Stimulated activated CD8-positive, alpha-beta memory T cell treated with anti-CD3 and anti-CD28 coated beads, Interleukin-7, amount 100 ng/mL, for 4 hours (primary cell): ENCODE measurements at regions not wholly inside any gene's neighbourhood (a gene's known extent, or its start where the extent isn't known, plus 50 kb on each side); places are given as distances from the start of the nearest gene placed in this dataset.
A peak's percentile ranks its signal among the peaks of the same experiment; 100 is the strongest.
"Not testable (repeated sequence)": the region's sequence is repeated elsewhere in the genome, so short reads cannot be mapped to it uniquely, and the experiment has no call there.

Source experiments
- DNase-seq, 2 donors: peaks; one replicate each; pipeline ENCODE4 v3.0.0-alpha.2; 2020; ENCODE audit warnings: low read depth in 2 of 2

DNA sequence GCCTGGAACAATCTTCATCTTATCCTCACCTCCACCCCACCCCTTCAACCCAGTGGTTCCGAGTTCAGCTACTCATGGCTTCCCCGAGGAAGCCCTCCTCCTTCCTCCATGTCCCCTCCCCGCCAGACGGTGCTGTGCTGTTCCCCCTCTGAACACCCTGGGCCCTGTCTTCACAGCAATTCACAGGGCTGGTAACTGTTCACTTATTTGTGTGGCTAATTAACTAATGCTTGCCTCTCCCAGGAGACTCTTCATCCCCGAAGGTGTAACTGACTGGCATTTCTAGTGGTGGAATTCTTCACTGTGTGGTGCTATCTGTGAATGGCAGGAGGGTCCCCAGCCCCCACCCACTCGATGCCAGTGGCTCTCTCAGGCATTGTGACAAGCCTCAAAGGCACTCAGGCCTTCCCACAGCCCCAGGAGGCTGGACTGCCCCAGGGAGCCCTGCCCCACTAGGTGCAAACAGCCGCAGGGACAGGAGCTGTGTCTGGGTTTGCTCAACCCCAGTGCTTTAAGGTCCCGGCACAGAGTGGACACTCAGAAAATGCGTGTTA lies 133.7 kb upstream of the ID2 start:
- no peak for DNase-seq

DNA sequence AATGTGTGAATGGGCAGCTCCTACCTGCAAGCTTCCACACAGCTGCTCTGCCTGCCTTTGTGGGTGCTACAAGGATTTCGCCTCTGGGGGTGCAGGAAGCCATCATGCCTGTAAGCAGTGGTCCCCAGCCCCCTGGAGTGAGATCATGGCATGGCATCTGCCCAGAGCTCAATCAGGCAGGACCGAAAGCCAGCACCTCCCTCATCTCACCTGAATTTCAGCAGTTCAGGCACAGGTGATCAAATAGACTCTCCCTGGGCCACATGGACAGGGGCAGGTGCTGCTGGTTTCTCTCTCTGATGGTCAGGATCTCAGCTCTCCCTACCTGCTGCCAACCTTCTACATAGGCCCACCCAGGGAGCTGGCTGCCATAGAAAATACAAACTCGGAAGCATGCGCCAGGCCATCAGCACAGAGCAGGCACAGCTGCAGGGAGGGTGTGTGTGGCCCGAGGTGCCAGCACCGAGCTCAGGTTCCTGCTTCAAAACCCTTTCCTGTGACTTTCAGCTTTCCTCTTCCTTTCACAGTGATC lies 133.2 kb upstream of the ID2 start:
- no peak for DNase-seq

DNA sequence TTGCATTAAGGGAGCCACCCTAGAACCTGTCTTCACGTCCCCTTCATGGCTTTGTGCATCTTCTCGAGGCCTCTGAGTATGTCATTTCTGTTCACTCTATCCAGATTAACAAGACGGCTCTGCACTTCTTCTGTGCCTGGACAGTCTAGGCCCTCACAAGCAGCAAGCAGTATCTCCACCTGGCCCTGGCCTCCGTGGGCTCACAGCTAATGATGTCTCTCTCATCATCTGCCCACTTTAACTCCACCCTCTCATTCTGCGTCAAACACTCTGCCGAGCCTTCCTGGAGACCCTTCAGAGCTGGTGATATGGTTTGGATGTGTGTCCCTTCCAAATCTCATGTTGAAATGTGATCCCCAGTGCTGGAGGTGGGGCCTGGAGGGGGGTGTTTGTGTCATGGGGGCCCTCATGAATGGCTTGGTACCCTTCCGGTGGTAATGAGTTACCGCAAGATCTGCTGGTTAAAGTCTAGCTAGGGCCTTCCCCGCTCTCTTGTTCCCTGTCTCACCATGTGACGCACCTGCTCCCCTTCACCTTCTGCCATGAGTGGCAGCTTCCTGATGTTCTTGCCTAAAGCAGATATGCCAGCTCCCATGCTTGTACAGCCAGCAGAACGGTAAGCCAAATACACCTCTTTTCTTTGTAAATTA lies 132.5 kb upstream of the ID2 start:
- DNase-seq, result no peak

DNA sequence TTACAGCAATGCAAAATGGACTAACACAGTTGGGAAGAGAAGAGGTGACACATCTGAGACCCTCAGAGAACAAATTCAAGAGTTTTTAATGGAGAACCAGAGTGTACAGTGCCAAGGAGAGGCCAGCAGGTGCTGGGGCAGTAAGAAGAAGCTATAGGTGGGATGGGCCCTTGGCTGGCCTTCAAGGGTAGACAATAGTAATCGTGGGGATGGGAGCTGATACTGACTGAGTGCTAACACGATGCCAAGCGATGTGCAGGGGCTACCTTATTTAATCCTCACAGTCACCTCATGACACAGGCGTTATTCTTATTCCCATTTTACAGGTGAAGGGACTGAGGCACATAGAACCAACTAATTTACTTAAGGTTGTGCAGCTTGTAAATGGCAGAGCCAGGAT lies 131.9 kb upstream of the ID2 start:
- DNase-seq, result no peak

DNA sequence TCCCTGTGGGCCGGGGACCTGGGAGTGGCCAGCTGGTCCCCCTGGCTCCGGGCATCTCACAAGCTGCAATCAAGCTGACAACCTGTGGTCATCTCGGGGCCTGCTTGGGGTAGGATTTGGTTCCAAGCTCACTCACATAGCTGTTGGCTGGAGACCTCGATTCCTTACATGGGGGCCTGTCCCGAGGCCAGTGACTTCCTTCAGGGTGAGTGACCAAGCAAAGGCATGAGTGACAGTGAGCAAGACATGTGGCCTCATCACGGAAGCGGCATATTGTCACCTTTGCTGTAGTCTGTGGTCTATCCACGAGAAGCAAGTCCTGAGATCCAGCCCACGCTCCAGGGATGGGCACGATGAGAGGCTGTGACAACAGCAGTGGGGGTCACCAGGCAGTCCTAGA lies 131.4 kb upstream of the ID2 start:
- DNase-seq, result no peak

DNA sequence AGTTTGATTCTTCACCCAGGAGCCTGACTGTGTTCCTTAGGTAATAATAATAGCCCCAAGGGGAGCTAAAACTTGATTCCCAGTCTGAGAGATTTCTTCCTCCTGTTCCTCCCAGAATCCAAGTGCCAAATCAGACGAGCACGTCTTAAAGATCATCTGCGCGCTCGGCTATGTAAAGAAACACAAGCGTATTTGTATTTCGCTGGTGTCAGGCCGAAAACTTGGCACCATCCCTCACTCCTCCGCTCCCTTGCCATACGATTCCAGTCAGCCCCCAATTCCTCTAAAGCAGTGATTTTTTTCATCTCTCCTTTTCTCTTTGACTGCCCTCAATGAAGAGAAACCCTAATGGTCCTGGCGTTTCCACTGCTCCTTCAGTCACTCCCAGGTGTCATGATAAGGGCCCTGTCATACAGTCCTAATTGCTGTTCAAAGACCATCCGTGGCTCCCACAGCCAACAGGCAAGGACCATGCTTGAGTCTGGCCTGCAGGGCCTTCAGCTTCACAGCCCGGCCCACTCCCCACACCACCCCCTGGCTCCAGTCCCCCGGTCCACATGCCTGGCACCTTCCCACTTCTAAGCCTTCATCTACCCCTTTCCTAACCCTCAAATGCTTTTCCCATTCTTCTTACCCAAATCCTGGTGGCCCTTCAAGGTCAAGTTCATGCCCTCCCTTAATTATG lies 130.8 kb upstream of the ID2 start:
- DNase-seq, result no peak

DNA sequence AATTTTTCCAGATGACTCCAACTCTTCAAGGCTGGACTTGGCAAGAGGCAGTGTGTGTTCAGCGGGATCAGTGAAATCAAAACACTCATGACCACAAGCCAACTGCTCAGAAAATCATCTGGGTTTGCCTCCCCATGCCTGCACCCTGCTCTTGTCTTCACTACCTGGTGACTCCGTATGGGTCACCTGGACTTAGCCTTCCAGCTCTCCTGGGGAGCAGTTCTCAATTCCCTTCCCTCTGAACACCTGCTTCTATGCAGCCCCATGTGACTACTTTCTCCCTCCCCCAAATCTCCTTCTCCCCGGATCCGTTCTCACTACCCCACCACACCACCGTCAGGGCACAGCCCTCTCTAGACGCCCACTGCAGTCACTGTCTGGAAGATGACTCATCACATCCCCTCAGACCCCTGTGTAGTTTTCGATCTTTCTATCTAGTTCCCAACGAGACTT lies 130.2 kb upstream of the ID2 start:
- peak in 1 of 2 donors; percentile 40 for DNase-seq

DNA sequence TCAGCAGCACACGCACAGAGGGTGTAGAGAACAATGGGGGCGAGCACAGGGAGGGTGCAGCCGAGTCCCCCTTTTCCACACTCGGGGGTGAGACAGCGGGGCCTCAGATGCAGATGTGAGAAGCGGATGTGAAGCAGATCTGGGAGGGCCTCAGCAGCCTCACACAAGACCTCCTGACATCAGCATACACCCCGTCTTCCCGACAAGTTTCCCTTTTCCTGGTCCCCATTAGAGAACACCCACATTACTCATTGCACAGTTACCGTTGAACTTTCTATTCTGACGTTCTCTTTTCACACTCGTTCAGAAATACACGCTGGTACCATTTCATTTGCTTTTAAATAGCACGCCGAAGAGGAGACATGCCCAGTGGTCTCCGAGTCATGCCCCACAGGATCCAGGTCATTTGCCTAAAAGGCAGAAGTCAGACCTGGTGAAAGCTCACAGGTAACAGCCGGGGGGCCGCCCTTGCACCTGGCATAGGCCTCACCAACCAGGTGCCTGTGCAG lies 129.5 kb upstream of the ID2 start:
- no peak for DNase-seq

DNA sequence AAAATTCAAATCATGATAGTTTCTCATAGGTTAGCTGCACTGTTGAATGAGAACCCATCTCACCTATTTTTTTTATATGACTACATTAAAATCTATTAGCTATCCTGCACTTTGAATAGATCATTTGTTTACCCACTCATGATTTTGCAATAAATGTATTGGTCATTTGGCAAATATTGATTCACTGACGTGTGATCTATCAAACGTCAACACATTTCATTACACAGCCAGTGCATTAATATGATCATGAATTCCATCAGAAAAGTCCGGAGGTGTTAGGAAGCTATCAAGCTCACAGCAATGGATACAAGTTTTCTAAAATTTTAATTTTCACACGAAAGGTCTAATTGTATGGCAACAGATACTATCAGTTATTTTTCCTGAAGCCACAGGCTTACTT lies 128.2 kb upstream of the ID2 start:
- no peak for DNase-seq

DNA sequence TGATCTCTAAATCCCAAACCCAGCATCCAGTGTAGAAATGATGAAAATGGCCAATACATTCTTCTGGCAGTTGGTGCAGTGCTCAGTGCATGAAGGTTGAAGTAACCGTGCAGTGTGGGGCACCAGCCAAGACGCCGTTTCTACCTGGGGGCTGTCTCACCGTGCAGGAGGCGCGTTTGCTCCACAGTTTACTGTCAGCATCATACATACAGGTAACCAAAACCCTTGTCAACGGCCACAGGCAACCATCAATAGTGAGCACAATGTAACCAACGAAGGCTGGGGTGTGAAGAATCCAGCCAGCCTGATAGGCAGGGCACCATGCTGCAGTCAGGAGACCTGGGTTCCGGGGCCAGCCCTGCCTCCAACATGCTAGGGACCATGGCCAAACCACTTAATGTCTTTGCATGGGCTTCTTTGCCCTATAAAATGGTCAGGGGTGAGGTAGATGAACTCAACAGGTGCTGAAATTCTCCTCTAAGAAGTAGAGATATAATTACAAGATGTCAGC lies 127.5 kb upstream of the ID2 start:
- no peak for DNase-seq

DNA sequence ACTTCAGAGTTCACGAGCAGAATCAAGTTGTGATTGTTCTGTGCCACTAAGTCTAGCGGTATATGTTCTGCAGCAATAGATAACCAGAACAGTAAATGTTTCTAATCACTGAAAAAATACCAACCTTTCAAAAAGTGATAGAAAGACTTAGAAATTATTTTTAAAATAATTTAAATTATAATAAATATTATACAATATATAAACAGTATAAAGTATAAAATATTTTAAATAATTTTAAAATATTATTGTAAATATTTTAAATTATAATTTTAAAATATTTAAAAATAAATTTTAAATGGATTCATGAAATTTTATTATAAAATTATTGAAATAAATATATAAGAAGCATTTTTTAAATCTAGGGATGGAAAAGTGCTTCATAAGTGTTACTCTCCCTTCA lies 126.3 kb upstream of the ID2 start:
- DNase-seq, result no peak

DNA sequence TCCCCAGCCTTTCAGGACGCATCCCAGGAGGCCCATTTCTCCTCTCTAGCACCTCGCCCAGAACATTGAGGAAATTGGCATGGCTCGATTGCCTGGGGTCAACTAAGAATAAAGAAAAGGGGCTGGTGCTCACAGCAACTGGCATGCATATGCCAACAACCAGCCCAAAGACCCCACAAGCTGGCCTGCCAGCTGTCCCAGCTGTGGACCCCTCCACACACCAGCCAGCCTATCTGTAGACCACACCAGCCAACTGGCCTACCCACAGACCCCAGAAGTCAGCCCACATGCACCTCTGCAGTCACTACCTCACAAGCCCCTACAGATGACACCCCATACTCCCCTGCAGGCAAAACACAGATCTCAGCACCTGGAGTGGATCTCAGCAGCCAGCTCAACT lies 123.8 kb upstream of the ID2 start:
- no peak for DNase-seq

DNA sequence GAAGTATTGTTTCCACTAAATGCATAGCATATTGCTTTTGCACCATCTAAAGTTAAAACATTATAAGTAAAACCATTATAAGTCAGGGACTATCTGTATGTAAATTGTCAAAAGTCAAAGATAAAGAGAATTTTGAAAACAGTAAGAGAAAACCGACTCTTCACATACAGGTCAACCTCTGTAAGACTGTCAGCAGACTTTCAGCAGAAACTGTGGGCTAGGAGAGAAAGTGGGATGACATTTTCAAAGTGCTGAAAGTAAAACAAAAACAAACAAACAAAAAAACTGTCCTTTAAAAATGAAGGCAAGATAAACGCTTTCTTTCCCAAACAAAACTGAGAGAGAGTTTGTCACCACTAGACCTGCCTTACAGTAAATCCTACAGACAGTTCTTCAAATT lies 122.9 kb upstream of the ID2 start:
- DNase-seq, result no peak

DNA sequence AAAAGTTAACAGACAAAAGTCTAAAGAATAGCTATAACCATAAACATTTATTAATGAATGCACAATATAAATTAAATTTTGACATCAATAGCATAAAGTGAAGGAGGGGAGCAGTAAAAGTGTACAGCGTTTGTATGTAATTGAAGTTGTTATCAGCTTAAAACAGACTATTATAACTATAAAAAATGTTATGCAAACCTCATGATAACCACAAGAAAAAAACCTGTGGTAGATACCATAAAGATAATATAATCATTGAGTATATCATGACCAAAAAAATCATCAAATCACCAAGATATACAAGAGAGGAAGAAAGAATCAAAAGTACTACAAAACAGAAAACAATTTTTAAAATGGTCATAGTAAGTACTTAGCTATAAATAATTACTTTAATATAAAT lies 122.1 kb upstream of the ID2 start:
- DNase-seq, result no peak

DNA sequence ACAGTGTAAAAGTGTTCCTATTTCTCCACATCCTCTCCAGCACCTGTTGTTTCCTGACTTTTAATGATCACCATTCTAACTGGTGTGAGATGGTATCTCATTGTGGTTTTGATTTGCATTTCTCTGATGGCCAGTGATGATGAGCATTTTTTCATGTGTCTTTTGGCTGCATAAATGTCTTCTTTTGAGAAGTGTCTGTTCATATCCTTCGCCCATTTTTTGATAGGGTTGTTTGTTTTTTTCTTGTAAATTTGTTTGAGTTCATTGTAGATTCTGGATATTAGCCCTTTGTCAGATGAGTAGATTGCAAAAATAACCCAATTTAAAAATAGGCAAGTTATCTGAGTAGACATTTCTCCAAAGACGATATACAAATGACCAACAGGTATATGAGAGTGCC lies 120.2 kb upstream of the ID2 start:
- DNase-seq, result not testable (repeated sequence)

DNA sequence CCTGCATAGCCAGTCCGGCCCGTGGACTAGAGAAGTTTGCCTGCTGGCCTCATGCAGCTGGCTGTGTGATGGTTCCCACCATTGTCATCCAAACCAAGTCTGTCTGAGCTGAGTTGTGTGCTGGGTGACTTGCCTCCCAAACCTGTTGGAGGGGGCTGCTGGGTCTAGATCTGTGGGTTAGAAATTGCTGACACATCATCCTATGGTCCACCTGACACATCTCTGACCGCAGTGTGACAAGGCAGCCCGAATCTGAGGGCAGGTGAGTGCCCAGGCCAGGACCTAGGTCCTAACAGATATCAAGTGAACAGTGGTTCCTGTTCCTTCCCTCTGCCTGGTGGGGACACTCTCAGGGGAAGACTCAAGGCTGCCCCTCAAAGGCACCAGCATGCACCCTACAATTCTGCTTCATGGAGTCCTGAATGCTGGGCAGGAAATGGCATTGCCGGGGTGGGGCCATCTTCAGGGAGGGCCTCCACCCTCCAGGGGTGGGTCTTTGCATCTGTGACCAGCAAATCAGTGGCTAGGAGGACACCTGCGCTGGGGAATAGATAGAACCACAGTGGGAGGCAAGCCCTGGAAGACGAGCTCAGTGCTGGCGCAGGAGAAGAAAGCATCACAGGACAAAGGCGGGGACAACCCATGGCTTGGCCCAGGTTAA lies 117.9 kb upstream of the ID2 start:
- no peak for DNase-seq

DNA sequence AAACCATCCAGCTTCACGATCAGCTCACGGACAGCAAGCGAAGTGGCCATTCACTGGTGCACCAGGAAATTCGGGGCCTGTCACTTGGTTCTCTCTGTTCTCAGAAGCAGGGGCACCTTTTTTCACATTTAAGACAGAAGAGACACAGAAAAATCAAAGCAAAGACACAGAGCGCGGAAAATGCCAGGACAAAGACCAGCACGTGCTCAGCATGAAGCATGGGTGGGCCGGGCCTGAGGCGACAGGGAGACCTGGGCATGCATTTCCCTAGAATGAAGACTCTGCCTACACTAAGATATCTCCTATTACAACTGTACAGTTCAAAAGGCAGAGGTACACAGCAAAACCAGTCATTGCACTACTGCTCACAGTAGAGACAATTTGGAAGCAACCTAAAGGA lies 117.4 kb upstream of the ID2 start:
- no peak for DNase-seq

DNA sequence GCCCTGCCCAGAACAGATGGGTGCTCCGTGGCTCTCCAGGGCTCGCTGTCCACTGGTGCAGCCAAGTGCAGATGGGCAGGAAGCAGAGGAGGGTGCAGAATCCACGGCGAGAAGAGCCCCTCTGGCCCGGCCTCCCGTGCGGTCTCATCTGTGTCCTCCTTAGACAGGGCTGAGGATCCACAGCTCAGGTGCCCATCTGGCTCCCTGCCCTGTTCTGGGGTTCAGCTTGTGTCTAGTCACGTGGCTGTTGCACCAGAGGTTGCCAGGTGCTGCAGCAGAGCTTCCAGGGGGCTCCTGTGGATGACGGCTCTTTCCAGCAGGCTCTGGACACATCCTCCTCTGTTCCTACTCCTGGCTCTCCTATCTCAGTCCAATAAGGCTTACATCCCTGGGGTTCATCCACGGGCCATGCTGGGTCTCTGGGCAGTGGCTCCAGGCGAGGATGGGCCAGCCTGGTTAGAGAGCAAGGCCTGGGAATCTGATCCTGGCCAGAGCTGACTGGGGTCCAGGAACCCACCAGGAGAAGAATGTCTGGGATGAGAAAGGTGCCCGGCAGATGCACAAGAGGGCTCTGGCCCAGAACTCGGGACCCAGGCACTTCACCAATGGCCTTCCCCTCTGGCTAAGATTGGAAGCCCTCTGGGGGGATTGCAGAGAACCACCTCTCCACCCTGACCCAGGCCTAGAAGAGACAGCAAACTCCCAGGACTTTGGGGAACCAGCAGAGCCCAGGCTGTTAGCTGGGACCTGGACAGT lies 116.3 kb upstream of the ID2 start:
- DNase-seq, result no peak

DNA sequence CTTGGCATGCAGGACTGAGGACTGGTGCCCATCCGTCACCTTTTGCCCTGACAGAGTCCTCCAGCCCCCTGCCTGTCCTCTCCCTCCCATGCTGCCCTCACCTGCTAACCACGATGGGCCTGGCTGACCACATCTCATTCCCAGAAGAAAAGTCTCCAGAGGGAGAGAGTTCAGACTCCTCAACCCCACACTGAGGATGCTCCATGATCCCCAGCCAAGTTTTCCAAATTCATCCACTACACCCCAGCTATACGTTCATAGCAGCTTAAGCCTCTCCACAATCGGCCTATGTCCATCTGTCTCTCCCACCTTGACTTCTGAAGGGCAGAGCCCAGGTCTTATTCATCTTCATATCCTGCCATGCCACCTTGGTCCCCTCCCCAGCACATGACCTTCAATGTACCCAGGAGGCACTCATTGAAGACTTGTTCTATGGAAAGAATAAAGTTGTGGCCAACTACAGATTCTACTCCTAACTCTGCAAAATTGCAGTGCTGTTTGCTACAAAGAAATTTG lies 115.6 kb upstream of the ID2 start:
- no peak for DNase-seq

DNA sequence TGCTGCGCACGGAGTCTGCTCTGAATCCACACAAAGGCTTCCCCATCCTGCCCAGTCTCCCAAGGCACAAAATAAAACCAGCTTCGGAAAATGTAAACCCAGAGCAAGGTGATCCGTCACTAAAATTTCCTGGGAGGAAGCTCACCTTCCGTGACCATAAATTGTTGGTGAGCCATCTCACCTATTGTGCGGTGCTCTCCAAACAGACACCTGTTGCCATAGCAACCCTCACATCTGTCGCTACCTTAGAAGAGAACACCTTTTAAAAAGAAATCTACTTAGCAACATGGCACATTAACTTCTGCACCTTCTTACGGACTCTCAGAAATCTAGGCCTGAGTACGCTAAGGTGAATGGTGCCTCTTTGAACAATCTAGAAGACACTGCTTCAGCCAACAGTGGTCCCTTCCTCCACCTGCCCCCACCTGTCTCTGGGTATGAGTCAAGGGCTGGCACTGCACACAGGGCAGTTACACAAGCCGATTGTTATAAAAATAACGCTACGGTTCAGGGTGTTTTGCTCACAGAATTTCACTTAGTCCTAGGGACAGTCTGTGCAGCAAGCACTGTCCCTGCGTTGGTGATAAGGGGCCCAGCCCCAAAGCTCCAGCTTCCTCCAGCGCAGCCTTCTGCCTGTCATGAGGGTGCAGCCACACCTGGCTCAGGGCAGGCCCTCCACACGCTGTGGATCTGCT lies 114.9 kb upstream of the ID2 start:
- no peak for DNase-seq
